Activated CD4-positive, alpha-beta memory T cell treated with anti-CD3 and anti-CD28 coated beads for 36 hours (primary cell): ENCODE measurements at regions not wholly inside any gene's neighbourhood (a gene's known extent, or its start where the extent isn't known, plus 50 kb on each side); places are given as distances from the start of the nearest gene placed in this dataset.
"Not testable (repeated sequence)": the region's sequence is repeated elsewhere in the genome, so short reads cannot be mapped to it uniquely, and the experiment has no call there.

Source experiments
- CTCF ChIA-PET: fragments of 350-600 bp; sonication (Branson Sonifier 250); formaldehyde crosslinking; loops from one replicate; lab custom pipeline; 2021; ENCODE audit warnings: antibody characterized with exemption, inconsistent platforms; lab: Charles Lee
- POLR2A ChIA-PET: fragments of 350-600 bp; sonication (Branson Sonifier 250); formaldehyde crosslinking; loops from one replicate; lab custom pipeline; 2021; ENCODE audit warnings: antibody characterized with exemption; lab: Charles Lee
- DNase-seq: peaks from one replicate; pipeline ENCODE4 v3.0.0-alpha.2; 2020
- H3K27ac Mint-ChIP-seq: one replicate; pipeline ENCODE4 v1.8.0; 2021; ENCODE audit warnings: mixed read lengths
- H3K27me3 Mint-ChIP-seq: one replicate; pipeline ENCODE4 v1.8.0; 2021; ENCODE audit warnings: mixed read lengths
- H3K36me3 Mint-ChIP-seq: one replicate; pipeline ENCODE4 v1.8.0; 2021; ENCODE audit warnings: mixed read lengths
- H3K4me1 Mint-ChIP-seq: one replicate; pipeline ENCODE4 v1.8.0; 2021; ENCODE audit warnings: low read depth, mixed read lengths
- H3K4me3 Mint-ChIP-seq: one replicate; pipeline ENCODE4 v1.8.0; 2021; ENCODE audit warnings: mild to moderate bottlenecking, mixed read lengths
- H3K9me3 Mint-ChIP-seq: one replicate; pipeline ENCODE4 v1.8.0; 2021; ENCODE audit warnings: mixed read lengths
- intact Hi-C: fragments of 100-400 bp; cut with micrococcal nuclease; formaldehyde crosslinking; loops from one replicate; pipeline ENCODE4 v1.15.1; 2023

DNA sequence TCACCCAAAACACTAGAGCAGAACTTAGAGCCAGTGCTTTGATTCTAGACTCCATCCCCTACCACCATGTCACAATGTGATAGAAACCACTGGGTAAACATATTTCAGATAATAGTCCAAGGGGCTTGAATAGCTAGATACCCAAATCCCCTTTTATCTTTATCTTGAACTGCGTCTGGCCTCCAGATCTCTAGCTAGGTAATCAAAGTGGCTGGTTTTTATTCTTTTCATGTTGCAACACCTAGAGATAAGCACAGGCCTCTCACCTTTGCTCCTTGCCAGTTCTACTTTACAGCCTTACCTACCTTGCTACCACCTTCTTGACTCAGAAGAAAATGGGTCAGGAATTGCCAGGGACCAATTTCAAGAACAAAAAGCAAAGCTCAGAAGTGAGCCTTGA, 171.2 kb downstream of the C1D start:
- no peaks in the 10 kb centered on the region for H3K27me3 Mint-ChIP-seq
- H3K36me3 Mint-ChIP-seq: no peaks in the 10 kb centered on the region
- POLR2A ChIA-PET: interaction anchor here (0.6 kb wide), 1 partner anchor 24 kb away, joined by 3 read pairs; no protein-coding TSS in a partner anchor
- intact Hi-C loops: no loop called here
- no peaks in the 10 kb centered on the region for H3K4me1 Mint-ChIP-seq
- no peaks in the 10 kb centered on the region for H3K9me3 Mint-ChIP-seq
- CTCF ChIA-PET: no interaction called here
- DNase-seq: no peak
- no peak overlapping the region for H3K27ac Mint-ChIP-seq
- no peak overlapping the region for H3K4me3 Mint-ChIP-seq

DNA sequence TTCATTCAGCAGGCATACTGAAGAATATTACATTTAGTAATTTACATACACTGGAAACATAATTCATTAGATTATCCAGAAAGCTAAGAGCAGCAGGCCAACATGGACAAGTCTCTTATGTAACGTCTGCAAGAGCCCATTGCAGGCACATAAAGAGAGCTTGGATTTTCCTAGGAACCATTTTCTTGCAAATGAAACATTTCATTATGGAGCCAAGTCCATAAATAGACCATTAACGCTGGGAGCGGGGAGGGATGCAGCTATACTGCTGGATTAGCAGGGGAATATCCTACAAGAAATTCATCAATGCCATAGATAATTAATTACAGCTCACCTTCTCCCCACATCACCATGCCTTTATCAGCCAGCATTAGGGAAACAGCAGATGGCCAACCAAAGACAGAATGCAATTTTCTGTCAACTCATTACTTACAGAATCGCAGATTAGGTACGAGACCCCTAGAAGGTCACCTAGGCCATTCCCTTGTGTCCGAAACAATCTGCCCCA, 170.4 kb downstream of the C1D start:
- no peaks in the 10 kb centered on the region for H3K9me3 Mint-ChIP-seq
- H3K27ac Mint-ChIP-seq: no peak overlapping the region
- no peaks in the 10 kb centered on the region for H3K4me1 Mint-ChIP-seq
- POLR2A ChIA-PET: interaction anchor here (0.6 kb wide), 1 partner anchor 24 kb away, joined by 3 read pairs; no protein-coding TSS in a partner anchor
- CTCF ChIA-PET: no interaction called here
- no peak for DNase-seq
- no peaks in the 10 kb centered on the region for H3K36me3 Mint-ChIP-seq
- no peaks in the 10 kb centered on the region for H3K27me3 Mint-ChIP-seq
- no peak overlapping the region for H3K4me3 Mint-ChIP-seq
- intact Hi-C loops: no loop called here

DNA sequence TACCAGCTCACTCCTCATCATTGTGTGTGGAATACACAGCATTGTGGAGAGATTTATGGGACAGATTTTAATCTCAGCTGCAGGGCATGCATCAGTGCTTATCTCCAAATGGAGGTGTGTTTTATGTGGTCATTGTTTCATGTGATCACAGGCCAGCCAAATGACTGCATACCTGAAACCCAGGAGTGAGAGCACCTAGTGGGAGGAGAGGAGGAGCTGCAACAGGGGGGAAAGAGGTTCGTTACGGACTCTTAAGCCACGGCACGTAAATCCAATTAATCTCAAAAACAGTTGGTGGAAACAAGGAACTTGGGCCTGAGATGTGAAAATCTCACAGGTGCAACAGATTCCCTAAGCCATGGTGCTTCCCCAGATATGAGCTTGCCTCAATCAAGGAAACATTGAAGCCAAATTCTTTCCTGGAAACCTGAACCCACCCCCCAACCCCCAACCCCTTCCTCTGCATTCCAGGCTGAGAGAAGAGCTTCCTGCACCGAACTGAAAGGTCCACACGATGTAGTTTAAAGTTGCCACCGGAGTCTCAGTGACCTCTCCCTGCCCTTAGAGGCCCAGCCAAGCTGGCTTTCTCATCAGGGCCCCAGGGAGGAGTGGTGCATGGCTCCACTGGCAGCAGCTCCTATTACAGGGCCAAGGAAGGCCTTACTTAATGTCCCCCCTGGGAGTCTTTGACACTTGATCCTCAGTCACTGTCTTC, 167.4 kb downstream of the C1D start:
- CTCF ChIA-PET: no interaction called here
- H3K4me1 Mint-ChIP-seq: no peaks in the 10 kb centered on the region

DNA sequence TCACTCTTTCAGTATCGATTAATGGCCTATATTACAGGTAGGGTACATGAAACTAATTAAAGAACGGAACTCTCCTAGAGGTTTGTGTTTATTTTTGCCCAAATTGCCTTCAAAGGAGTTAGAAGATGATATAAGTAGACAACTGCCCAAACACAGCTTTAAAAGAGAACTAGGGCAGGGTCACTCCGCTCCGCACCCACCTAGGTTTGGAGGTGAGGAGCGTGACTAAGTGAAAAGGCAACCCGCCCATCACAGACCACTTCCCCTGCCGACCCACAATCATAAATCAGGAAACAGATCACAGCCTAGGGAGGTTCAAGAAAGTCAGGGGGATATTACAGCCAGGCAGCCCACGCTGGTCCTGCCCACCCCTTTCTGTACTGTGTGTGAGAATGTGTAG, 166.7 kb downstream of the C1D start:
- Mint-ChIP-seq H3K9me3 (no peaks in the 10 kb centered on the region), H3K27me3 (no peaks in the 10 kb centered on the region), H3K27ac (no peak overlapping the region), H3K4me3 (no peak overlapping the region), H3K4me1 (no peaks in the 10 kb centered on the region), H3K36me3 (no peaks in the 10 kb centered on the region)
- intact Hi-C loops: no loop called here
- ChIA-PET CTCF (no interaction called here), POLR2A (no interaction called here)
- DNase-seq: no peak

More for the DNA sequence above, 167.4 kb downstream of the C1D start:
- H3K36me3 Mint-ChIP-seq: no peaks in the 10 kb centered on the region
- no peak for DNase-seq
- H3K9me3 Mint-ChIP-seq: no peaks in the 10 kb centered on the region
- H3K27ac Mint-ChIP-seq: no peak overlapping the region
- intact Hi-C loops: no loop called here
- no peak overlapping the region for H3K4me3 Mint-ChIP-seq
- no peaks in the 10 kb centered on the region for H3K27me3 Mint-ChIP-seq
- POLR2A ChIA-PET: no interaction called here

DNA sequence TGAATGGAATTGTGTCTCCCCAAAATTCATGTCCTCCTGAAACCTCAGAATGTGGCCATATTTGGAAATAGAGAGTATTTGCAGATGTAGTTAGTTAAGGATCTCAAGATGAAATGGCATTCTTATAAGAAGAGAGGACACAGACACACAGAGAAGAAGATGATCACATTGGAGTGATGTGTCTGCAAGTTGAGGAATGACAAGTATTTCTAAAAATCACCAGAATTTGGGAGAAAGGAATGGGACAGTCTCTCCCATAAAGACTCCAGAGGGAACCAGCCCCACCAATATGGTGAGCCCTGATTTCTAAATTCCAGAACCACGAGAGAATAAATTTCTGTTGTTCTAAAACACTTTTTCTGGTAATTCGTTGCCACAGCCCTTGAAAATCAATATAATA, 166.3 kb downstream of the C1D start:
- DNase-seq: no peak
- Mint-ChIP-seq H3K4me1 (no peaks in the 10 kb centered on the region), H3K4me3 (no peak overlapping the region), H3K36me3 (no peaks in the 10 kb centered on the region), H3K27ac (no peak overlapping the region), H3K9me3 (no peaks in the 10 kb centered on the region), H3K27me3 (no peaks in the 10 kb centered on the region)
- intact Hi-C loops: no loop called here
- ChIA-PET CTCF (no interaction called here), POLR2A (no interaction called here)

DNA sequence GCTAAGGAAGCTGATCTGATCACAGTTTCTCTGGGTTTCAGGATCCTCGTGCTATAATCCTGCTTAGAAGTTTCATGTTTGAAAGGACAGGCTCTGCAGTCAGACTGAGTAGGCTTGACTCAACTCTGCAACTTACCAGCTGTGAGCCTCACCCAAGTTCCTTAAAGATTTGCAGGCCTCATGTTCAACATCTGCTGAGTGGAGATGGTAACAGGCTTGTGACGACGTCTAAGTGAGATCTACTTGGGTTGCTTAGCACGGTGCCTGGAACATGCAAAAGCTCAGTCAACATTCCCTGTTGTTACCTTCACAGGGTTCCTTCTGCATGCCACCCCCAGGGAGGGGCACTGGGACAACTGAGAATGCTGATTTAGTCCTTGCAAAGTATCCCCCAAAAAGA, 164.2 kb downstream of the C1D start:
- Mint-ChIP-seq H3K4me1 (no peaks in the 10 kb centered on the region), H3K36me3 (no peaks in the 10 kb centered on the region), H3K4me3 (no peak overlapping the region), H3K27ac (no peak overlapping the region), H3K9me3 (no peaks in the 10 kb centered on the region), H3K27me3 (peaks cover 2% of the 10 kb centered on the region)
- ChIA-PET CTCF (interaction anchor here (0.9 kb wide), 1 partner anchor 9 kb away, joined by 3 read pairs; no protein-coding TSS in a partner anchor), POLR2A (no interaction called here)
- intact Hi-C loops: no loop called here
- no peak for DNase-seq

DNA sequence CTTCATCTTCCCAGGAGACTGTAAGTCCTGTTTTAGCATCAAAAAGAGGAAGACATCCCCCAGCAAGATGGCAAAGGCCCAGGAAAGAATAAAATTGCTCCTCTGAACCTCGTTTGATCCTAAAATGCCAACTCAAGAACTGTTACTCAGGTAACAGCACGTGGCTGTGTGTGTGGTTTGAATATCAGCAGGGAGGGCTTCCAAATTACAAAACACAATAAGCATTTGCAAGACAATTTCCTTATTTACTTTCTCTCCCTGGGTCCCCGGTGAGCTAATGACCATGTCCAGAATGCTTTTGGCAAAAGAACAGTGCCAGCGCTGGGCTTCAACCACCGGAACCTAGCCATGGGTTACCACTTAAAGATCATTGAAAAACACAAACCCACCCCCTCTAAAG, 163.6 kb downstream of the C1D start:
- POLR2A ChIA-PET: no interaction called here
- Mint-ChIP-seq H3K27me3 (peaks cover 2% of the 10 kb centered on the region), H3K27ac (no peak overlapping the region), H3K4me1 (no peaks in the 10 kb centered on the region), H3K9me3 (no peaks in the 10 kb centered on the region), H3K4me3 (no peak overlapping the region), H3K36me3 (no peaks in the 10 kb centered on the region)
- DNase-seq: no peak
- intact Hi-C loops: no loop called here
- CTCF ChIA-PET: no interaction called here

DNA sequence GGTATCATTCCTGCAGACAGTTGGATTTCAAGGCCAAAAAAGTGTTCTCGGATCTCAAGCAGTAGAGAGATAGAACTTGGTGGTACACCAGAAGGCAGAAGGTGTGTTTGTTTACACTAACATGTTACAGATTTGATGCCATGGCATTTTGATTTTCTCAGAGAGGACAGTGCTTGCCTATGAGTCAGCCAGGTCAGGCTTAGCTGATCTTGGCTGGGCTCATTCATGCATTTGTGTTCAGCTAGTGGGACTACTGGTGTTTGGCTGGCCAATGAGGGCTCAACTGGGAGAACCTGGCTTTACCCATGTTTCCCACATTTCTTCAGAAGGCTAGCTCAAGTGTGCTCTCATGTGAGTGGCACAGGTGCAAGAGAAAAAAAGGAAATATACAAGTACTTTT, 162.0 kb downstream of the C1D start:
- intact Hi-C loops: no loop called here
- H3K4me1 Mint-ChIP-seq: no peaks in the 10 kb centered on the region
- CTCF ChIA-PET: no interaction called here
- no peak overlapping the region for H3K4me3 Mint-ChIP-seq
- H3K9me3 Mint-ChIP-seq: no peaks in the 10 kb centered on the region
- H3K36me3 Mint-ChIP-seq: no peaks in the 10 kb centered on the region
- peaks cover 2% of the 10 kb centered on the region for H3K27me3 Mint-ChIP-seq
- no peak for DNase-seq
- no peak overlapping the region for H3K27ac Mint-ChIP-seq
- POLR2A ChIA-PET: no interaction called here

DNA sequence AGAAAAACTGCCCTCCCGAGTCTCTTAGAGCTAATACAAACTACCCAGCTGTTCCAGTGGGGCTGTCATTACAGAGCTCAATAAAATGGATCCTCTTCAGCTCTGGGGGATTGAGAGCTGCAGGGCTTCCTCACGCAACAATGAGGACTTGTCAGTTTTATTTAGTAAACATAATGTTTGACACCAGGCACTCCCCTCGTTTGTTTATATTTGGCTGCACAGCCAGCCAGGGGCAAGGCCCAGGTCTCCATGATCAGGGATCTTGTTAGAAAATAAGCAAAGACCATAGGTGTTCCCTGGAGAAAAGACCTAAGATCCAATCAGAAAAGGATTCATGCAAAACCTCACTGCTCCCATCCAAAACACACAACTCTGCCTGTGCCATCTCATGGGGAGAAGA, 158.2 kb downstream of the C1D start:
- no peak overlapping the region for H3K27ac Mint-ChIP-seq
- CTCF ChIA-PET: no interaction called here
- POLR2A ChIA-PET: no interaction called here
- no peak for DNase-seq
- H3K36me3 Mint-ChIP-seq: no peaks in the 10 kb centered on the region
- intact Hi-C loops: no loop called here
- H3K9me3 Mint-ChIP-seq: no peaks in the 10 kb centered on the region
- H3K4me1 Mint-ChIP-seq: no peaks in the 10 kb centered on the region
- peaks cover 2% of the 10 kb centered on the region for H3K27me3 Mint-ChIP-seq
- H3K4me3 Mint-ChIP-seq: no peak overlapping the region

DNA sequence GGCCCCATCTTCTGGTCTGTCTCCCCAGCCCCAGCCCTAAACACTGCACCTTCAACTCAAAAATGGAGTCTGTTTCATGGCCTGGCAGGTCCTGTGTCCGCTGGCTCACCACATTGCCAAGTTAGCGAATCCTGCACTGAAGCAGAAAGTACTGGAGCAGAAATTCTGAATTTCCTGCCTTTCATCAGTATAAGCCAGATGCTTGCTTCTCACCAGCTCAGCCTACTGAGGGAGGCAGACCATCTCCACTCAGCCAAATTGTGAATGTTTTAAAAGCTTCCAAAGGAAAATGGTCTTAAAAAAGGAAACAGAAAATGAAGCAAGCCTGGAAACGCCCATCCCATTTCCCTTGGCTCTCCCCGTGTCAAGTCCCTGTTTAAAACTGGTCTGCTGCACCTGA, 157.8 kb downstream of the C1D start:
- POLR2A ChIA-PET: no interaction called here
- H3K4me3 Mint-ChIP-seq: no peak overlapping the region
- H3K36me3 Mint-ChIP-seq: no peaks in the 10 kb centered on the region
- no peaks in the 10 kb centered on the region for H3K4me1 Mint-ChIP-seq
- H3K27me3 Mint-ChIP-seq: peaks cover 2% of the 10 kb centered on the region
- intact Hi-C loops: no loop called here
- H3K27ac Mint-ChIP-seq: no peak overlapping the region
- CTCF ChIA-PET: no interaction called here
- no peak for DNase-seq
- H3K9me3 Mint-ChIP-seq: no peaks in the 10 kb centered on the region

DNA sequence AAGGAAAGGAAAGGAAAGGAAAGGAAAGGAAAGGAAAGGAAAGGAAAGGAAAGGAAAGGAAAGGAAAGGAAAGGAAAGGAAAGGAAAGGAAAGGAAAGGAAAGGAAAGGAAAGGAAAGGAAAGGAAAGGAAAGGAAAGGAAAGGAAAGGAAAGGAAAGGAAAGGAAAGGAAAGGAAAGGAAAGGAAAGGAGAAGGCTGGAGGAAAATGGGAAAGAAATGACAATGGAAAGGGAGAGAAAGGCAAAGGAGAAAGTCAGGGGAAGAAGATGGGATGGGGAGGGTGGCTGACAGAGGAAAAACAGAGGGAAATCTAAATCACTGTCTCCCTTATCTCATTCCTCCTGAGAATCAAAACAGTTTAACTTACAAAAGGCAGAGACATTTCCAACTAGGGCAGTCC, 156.3 kb downstream of the C1D start:
- CTCF ChIA-PET, H3K4me3 Mint-ChIP-seq, H3K36me3 Mint-ChIP-seq, H3K27ac Mint-ChIP-seq, DNase-seq, H3K27me3 Mint-ChIP-seq, POLR2A ChIA-PET, intact Hi-C loops, H3K9me3 Mint-ChIP-seq, H3K4me1 Mint-ChIP-seq: not testable (repeated sequence)

DNA sequence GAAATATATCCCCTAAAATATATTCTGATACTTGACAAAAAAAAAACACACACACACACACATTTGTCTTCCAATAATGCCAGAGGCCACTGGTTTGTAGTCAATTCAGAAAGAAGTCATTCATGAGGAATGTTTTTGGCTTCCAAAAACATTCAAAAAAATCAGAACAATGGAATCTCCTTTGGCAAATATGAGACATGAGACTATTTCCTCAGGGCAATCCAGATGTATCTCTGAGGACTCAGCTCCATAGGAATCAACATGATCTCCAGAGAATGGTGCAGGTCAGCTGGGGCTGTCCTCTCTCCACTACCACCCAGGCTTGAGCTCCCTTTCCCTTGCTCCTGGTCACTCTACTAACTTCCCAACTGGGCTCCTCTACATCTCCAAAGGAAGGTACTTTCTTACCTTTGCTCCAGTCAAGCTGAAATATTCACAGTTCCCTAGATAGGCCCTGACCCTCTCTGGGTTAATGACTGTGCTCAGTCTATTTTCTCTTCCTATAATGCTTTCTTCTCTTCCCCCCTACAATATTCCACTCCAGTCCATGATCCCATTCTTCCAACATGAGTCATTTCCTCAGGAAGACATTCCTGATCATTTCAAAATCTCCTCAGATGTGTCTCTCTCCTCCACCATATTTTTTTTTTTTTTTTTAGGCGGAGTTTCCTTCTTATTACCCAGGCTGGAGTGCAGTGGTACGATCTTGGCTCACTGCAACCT, 145.3 kb downstream of the C1D start:
- Mint-ChIP-seq H3K27me3 (no peaks in the 10 kb centered on the region), H3K27ac (no peak overlapping the region), H3K36me3 (no peaks in the 10 kb centered on the region), H3K4me3 (no peak overlapping the region), H3K4me1 (no peaks in the 10 kb centered on the region), H3K9me3 (no peaks in the 10 kb centered on the region)
- intact Hi-C loops: no loop called here
- CTCF ChIA-PET: no interaction called here
- no peak for DNase-seq
- POLR2A ChIA-PET: no interaction called here

DNA sequence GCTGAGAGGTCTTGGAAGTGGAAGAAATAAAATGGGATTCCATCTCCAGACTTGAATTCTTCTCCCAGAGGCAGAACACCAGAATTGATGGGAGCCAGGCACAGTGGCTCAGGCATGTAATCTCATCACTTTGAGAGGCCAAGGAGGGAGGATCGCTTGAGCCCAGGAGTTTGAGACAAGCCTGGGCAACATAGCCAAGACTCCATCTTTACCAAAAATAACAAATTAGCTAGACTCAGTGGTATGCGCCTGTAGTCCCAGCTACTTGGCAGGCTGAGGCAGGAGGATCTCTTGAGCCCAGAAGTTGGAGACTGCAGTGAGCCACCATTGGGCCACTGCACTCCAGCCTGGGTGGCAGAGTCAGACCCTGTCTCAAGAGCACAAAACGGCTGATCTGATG, 144.3 kb downstream of the C1D start:
- intact Hi-C loops: no loop called here
- no peak for DNase-seq
- no peaks in the 10 kb centered on the region for H3K4me1 Mint-ChIP-seq
- no peaks in the 10 kb centered on the region for H3K9me3 Mint-ChIP-seq
- POLR2A ChIA-PET: no interaction called here
- CTCF ChIA-PET: no interaction called here
- H3K27ac Mint-ChIP-seq: no peak overlapping the region
- no peaks in the 10 kb centered on the region for H3K36me3 Mint-ChIP-seq
- no peaks in the 10 kb centered on the region for H3K27me3 Mint-ChIP-seq
- no peak overlapping the region for H3K4me3 Mint-ChIP-seq
